Liver (tissue), 3 donors: ENCODE measurements at regions not wholly inside any gene's neighbourhood (a gene's known extent, or its start where the extent isn't known, plus 50 kb on each side); places are given as distances from the start of the nearest gene placed in this dataset.
"Not testable (repeated sequence)": the region's sequence is repeated elsewhere in the genome, so short reads cannot be mapped to it uniquely, and the experiment has no call there.

ENCODE experiments used
- TF ChIP-seq, protein P1 (sequence below): IDR thresholded peaks from 2 replicates; pipeline ENCODE4 v1.6.1; 2016; ENCODE audit warnings: antibody characterized with exemption
- TF ChIP-seq, protein P2 (sequence below): fragments of 150-350 bp; IDR thresholded peaks from 2 replicates; pipeline ENCODE4 v1.5.1; 2017; ENCODE audit warnings: improper control_type of control experiment, low read depth, low read length; ENCODE audit not compliant: missing input control
- donor health status: healthy.
- donor health status: healthy.

DNA sequence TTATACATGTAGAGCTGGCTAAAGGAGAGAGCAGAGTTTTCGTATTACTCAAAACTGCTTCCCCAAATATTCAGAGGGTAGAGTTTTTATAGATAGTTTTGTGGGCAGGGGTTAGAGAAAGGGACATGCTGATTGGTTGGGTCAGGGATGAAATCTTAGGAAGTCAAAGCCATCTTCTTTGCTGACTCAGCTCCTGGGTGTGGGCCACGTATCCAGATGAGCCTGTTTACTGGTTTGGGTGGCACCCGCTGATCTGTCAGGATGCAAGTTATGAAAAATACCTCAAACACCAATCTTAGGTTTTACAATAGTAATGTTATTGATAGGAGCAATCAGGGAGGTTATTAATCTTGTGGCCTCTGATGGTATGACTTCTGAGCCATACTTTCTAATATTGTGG is 164.0 kb upstream of the NPAP1 start:
- TF ChIP-seq, protein P1, sequence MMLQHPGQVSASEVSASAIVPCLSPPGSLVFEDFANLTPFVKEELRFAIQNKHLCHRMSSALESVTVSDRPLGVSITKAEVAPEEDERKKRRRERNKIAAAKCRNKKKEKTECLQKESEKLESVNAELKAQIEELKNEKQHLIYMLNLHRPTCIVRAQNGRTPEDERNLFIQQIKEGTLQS = not testable (repeated sequence)
- TF ChIP-seq, protein P2, sequence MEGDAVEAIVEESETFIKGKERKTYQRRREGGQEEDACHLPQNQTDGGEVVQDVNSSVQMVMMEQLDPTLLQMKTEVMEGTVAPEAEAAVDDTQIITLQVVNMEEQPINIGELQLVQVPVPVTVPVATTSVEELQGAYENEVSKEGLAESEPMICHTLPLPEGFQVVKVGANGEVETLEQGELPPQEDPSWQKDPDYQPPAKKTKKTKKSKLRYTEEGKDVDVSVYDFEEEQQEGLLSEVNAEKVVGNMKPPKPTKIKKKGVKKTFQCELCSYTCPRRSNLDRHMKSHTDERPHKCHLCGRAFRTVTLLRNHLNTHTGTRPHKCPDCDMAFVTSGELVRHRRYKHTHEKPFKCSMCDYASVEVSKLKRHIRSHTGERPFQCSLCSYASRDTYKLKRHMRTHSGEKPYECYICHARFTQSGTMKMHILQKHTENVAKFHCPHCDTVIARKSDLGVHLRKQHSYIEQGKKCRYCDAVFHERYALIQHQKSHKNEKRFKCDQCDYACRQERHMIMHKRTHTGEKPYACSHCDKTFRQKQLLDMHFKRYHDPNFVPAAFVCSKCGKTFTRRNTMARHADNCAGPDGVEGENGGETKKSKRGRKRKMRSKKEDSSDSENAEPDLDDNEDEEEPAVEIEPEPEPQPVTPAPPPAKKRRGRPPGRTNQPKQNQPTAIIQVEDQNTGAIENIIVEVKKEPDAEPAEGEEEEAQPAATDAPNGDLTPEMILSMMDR = not testable (repeated sequence)
